Neural cell (in vitro differentiated cells): ENCODE measurements at regions not wholly inside any gene's neighbourhood (a gene's known extent, or its start where the extent isn't known, plus 50 kb on each side); places are given as distances from the start of the nearest gene placed in this dataset.

ENCODE experiments used
- EP300 ChIP-seq: fragments of 450-650 bp; conservative IDR thresholded peaks from 2 replicates; pipeline ENCODE4 v1.6.1; 2014; ENCODE audit warnings: antibody characterized with exemption, mild to moderate bottlenecking, moderate library complexity; ENCODE audit not compliant: poor library complexity, severe bottlenecking
- SMC3 ChIP-seq: fragments of 450-650 bp; conservative IDR thresholded peaks from 2 replicates; pipeline ENCODE4 v1.6.1; 2014; ENCODE audit warnings: antibody characterized with exemption, mild to moderate bottlenecking, moderate library complexity; ENCODE audit not compliant: poor library complexity

- TF ChIP-seq EP300 (no peak), SMC3 (no peak)
These were observed 174.8 kb downstream of the LTN1 start for GRCh38 chr21:28817871-28818270.
